AG04449 (cell line): ENCODE measurements at regions not wholly inside any gene's neighbourhood (a gene's known extent, or its start where the extent isn't known, plus 50 kb on each side); places are given as distances from the start of the nearest gene placed in this dataset.
"Not testable (repeated sequence)": the region's sequence is repeated elsewhere in the genome, so short reads cannot be mapped to it uniquely, and the experiment has no call there.

Experiments
- CTCF ChIA-PET: fragments of 350-600 bp; formaldehyde crosslinking; extraction: SDS; loops from one replicate; lab custom pipeline; 2021; ENCODE audit warnings: antibody characterized with exemption; lab: Yijun Ruan, JAX
- POLR2A ChIA-PET: fragments of 400-600, 350-600 bp; formaldehyde crosslinking; extraction: SDS; loops from one replicate; lab custom pipeline; 2020; ENCODE audit warnings: antibody characterized with exemption, inconsistent platforms; lab: Yijun Ruan, JAX
- DNase-seq: peaks from one replicate; pipeline ENCODE4 v3.0.0-alpha.2; 2010; ENCODE audit warnings: low read depth, low spot score
- H3K4me3 ChIP-seq: 2 replicates; pipeline ENCODE4 v1.5.1; 2011; ENCODE audit warnings: low read depth, mild to moderate bottlenecking, control low read depth, low read length
- CTCF ChIP-seq: IDR thresholded peaks from one replicate; pipeline ENCODE4 v1.5.1; 2011; ENCODE audit warnings: mild to moderate bottlenecking, moderate library complexity, low read length, control low read depth, inconsistent platforms; ENCODE audit not compliant: insufficient read depth; ENCODE audit errors: missing control alignments

- no peak for DNase-seq
- ChIA-PET POLR2A (no interaction called here), CTCF (interaction anchor here (0.8 to 1.1 kb wide), 2 partner anchors 9 to 11 kb away, joined by 3 read pairs; no protein-coding TSS in a partner anchor)
Observed at GRCh38 chr3:55252921-55253320, 234.2 kb downstream of the WNT5A start.

GRCh38 chr3:55249156-55249555 lies 237.9 kb downstream of the WNT5A start:
- H3K4me3 ChIP-seq, POLR2A ChIA-PET, DNase-seq: not testable (repeated sequence)
- CTCF ChIA-PET = interaction anchor here (1.3 kb wide), 1 partner anchor 10 kb away, joined by 3 read pairs; no protein-coding TSS in a partner anchor

More at GRCh38 chr3:55252921-55253320, 234.2 kb downstream of the WNT5A start:
- H3K4me3 ChIP-seq = no peak overlapping the region
- TF ChIP-seq CTCF = no peak

- no peak overlapping the region for H3K4me3 ChIP-seq
- TF ChIP-seq CTCF = no peak
- ChIA-PET CTCF (interaction anchor here (1.7 kb wide), 1 partner anchor 8 kb away, joined by 4 read pairs; no protein-coding TSS in a partner anchor), POLR2A (no interaction called here)
- no peak for DNase-seq
Observed at GRCh38 chr3:55247666-55248065, 239.4 kb downstream of the WNT5A start.

- ChIA-PET CTCF (no interaction called here), POLR2A (no interaction called here)
- H3K4me3 ChIP-seq = no peak overlapping the region
- no peak for TF ChIP-seq CTCF
- DNase-seq = no peak
Observed at GRCh38 chr3:55246033-55246432, 241.1 kb downstream of the WNT5A start.

- H3K4me3 ChIP-seq = no peak overlapping the region
- no peak for TF ChIP-seq CTCF
- no peak for DNase-seq
- POLR2A ChIA-PET = no interaction called here
- CTCF ChIA-PET = interaction anchor here (1.1 kb wide), 1 partner anchor 11 kb away, joined by 3 read pairs; no protein-coding TSS in a partner anchor
Observed at GRCh38 chr3:55245351-55245750, 241.8 kb downstream of the WNT5A start.

GRCh38 chr3:55244247-55244646 lies 242.9 kb downstream of the WNT5A start:
- CTCF ChIA-PET = interaction anchor here (0.9 to 1.1 kb wide), 3 partner anchors 8 to 12 kb away, joined by 3 read pairs; no protein-coding TSS in a partner anchor
- POLR2A ChIA-PET = no interaction called here
- no peak for TF ChIP-seq CTCF
- H3K4me3 ChIP-seq = no peak overlapping the region
- no peak for DNase-seq

GRCh38 chr3:55243678-55244077 lies 243.4 kb downstream of the WNT5A start:
- CTCF ChIA-PET = interaction anchor here (0.9 to 1.0 kb wide), 3 partner anchors 9 to 15 kb away, joined by 3 read pairs; no protein-coding TSS in a partner anchor
- DNase-seq = no peak
- no peak for TF ChIP-seq CTCF
- POLR2A ChIA-PET = no interaction called here
- no peak overlapping the region for H3K4me3 ChIP-seq
